DND-41 (cell line): ENCODE measurements at regions not wholly inside any gene's neighbourhood (a gene's known extent, or its start where the extent isn't known, plus 50 kb on each side); places are given as distances from the start of the nearest gene placed in this dataset.

Experiments used
- CTCF ChIP-seq: IDR thresholded peaks from 2 replicates; pipeline ENCODE4 v1.5.1; 2012; ENCODE audit warnings: borderline replicate concordance, low read length, moderate library complexity, mild to moderate bottlenecking; ENCODE audit not compliant: poor library complexity, severe bottlenecking; ENCODE audit errors: extremely low read depth
- EZH2 ChIP-seq: IDR thresholded peaks from 3 replicates; pipeline ENCODE4 v1.6.1; 2012; ENCODE audit warnings: borderline replicate concordance, low read depth, mild to moderate bottlenecking, moderate library complexity, low read length, inconsistent platforms; ENCODE audit not compliant: severe bottlenecking

GRCh38 chr2:150307258-150307657, 180.2 kb downstream of the RND3 start:
- TF ChIP-seq CTCF: no peak
- TF ChIP-seq EZH2: no peak
